Gastroesophageal sphincter (tissue), 4 donors: ENCODE measurements at regions not wholly inside any gene's neighbourhood (a gene's known extent, or its start where the extent isn't known, plus 50 kb on each side); places are given as distances from the start of the nearest gene placed in this dataset.

Source experiments
- ATAC-seq: fragments of 150-250 bp; one replicate; pipeline ENCODE4 v1.9.1; 2016; ENCODE audit warnings: mild to moderate bottlenecking, moderate library complexity
- H3K27ac ChIP-seq, 4 donors: fragments of 200-600 bp; sonication (generic) in 3 of 4; 1 replicate in 3 of 4; 2 replicates in 1 of 4; pipeline ENCODE4 v1.5.1; 2016 to 2019
- H3K27me3 ChIP-seq: fragments of 200-600 bp; sonication (generic); one replicate; pipeline ENCODE4 v1.5.1; 2019
- H3K36me3 ChIP-seq, 2 donors: fragments of 200-600 bp; sonication (generic); one replicate each; pipeline ENCODE4 v1.5.1; 2019; ENCODE audit warnings: control low read depth in 1 of 2
- H3K4me1 ChIP-seq, 3 donors: fragments of 200-600 bp; sonication (generic); 1 replicate in 2 of 3; 2 replicates in 1 of 3; pipeline ENCODE4 v1.5.1; 2016 to 2019; ENCODE audit warnings: control low read depth in 2 of 3
- H3K4me3 ChIP-seq, 2 donors: fragments of 200-600 bp; sonication (generic); one replicate each; pipeline ENCODE4 v1.5.1; 2019; ENCODE audit warnings: mild to moderate bottlenecking in 1 of 2, moderate library complexity in 1 of 2
- H3K9me3 ChIP-seq, 3 donors: fragments of 200-600 bp; sonication (generic); one replicate each; pipeline ENCODE4 v1.5.1; 2017 to 2019; ENCODE audit warnings: control low read depth in 2 of 3
- CTCF ChIP-seq, 4 experiments: fragments of 200-600 bp in 2 of 4; fragments of 450-650 bp in 2 of 4; sonication (generic) in 1 of 4; IDR thresholded peaks; one replicate each; pipeline ENCODE4 v1.5.1; 2017 to 2019; ENCODE audit warnings: antibody characterized with exemption in 4 of 4, mild to moderate bottlenecking in 2 of 4, moderate library complexity in 2 of 4
- EP300 ChIP-seq: sonication (generic); formaldehyde crosslinking; IDR thresholded peaks from one replicate; pipeline ENCODE4 v1.6.1; 2017; ENCODE audit warnings: antibody characterized with exemption, mild to moderate bottlenecking
- POLR2A ChIP-seq, 2 donors: fragments of 450-650 bp; IDR thresholded peaks; one replicate each; pipeline ENCODE4 v1.6.1; 2017; ENCODE audit warnings: antibody characterized with exemption in 2 of 2, mild to moderate bottlenecking in 2 of 2, moderate library complexity in 1 of 2
- POLR2AphosphoS5 ChIP-seq: sonication (generic); formaldehyde crosslinking; IDR thresholded peaks from one replicate; pipeline ENCODE4 v1.6.1; 2017; ENCODE audit warnings: antibody characterized with exemption
- WGBS, 2 donors: methylation state at CpG; one replicate each; pipeline ENCODE4 v1.1.5; 2018; ENCODE audit warnings: low coverage in 1 of 2; 5-methylcytosine and 5-hydroxymethylcytosine counted together

DNA sequence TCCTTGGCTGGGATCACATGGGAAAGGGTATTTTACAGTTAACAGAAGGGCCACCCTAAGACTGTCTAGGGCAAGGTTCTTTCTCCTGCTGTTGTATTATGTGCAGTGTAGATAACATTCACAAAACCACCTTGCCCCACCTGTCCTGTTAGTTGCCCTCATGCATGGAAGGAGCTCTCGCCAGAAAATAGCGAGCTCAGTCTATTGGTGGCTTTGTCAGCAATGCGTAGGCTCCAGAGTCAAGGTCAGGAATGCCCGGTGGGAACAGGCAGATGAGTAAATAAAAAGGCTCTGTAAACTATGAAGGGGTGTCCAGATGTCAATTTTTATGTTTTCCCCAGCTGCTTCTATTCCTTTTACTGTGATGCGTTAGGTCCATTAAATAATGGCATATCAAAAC, 107.1 kb upstream of the WDR11 start:
- no peaks in the 10 kb centered on the region for H3K9me3 ChIP-seq
- no peaks in the 10 kb centered on the region for H3K4me1 ChIP-seq
- no peak overlapping the region for H3K27ac ChIP-seq
- 85 to 90% methylated on average over 2 to 4 of the region's 5 CpGs for WGBS, 2 donors
- TF ChIP-seq EP300 (no peak), CTCF (IDR thresholded peaks at IDR 0.05) (no peak), POLR2AphosphoS5 (no peak), POLR2A (IDR thresholded peaks at IDR 0.05) (no peak)
- no peak overlapping the region for H3K4me3 ChIP-seq
- no peaks in the 10 kb centered on the region for H3K36me3 ChIP-seq
- H3K27me3 ChIP-seq, result peaks cover 16% of the 10 kb centered on the region
- no peak for ATAC-seq

DNA sequence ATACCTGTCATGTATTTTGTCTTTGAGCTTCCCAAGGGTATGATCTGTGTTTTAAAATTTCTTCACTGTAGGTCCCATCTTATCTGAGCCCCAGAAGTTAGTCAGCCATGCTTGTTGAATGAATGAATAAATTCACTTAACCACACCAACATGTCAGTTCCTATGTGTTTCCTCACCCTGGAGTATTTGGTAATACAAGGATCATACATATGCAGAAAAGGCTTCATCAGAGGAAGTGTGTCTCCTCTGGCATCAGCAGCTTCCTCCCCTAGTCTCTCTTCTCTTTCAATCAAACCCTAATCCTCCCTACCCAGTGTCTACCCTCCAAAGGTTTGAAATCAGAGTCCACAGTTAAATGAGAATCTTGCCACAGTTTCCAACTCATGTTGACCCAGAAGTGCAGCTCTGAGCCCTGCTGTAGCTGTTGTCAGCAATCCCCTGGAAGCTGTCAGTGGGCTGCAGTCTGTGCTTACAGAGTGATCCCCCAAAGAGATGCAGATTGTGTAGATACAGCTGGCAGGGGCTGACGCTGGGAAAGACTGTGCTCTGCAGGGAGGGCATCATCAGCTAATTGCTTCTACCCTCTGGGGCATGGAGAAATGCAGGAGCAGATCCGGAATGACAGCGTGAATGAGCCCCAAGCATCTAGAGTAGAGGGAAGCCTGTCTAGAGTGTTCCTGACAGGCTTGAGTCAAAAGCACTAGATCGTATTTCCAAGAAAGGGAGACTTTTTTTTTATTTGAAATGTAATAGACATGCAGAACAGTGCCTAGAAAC, 105.0 kb upstream of the WDR11 start:
- no peak for ATAC-seq
- Histone ChIP-seq H3K4me3 (no peak overlapping the region), H3K9me3 (no peaks in the 10 kb centered on the region), H3K4me1 (no peaks in the 10 kb centered on the region), H3K27me3 (peaks cover 16% of the 10 kb centered on the region), H3K27ac (no peak overlapping the region), H3K36me3 (no peaks in the 10 kb centered on the region)
- WGBS, 2 donors, result 37% methylated on average over 4 of the region's 4 CpGs; no CpG with 5 or more reads in 1 of the 2 donors
- TF ChIP-seq EP300, result no peak
- no peak for TF ChIP-seq POLR2A (IDR thresholded peaks at IDR 0.05)
- no peak for TF ChIP-seq CTCF (IDR thresholded peaks at IDR 0.05)
- no peak for TF ChIP-seq POLR2AphosphoS5

DNA sequence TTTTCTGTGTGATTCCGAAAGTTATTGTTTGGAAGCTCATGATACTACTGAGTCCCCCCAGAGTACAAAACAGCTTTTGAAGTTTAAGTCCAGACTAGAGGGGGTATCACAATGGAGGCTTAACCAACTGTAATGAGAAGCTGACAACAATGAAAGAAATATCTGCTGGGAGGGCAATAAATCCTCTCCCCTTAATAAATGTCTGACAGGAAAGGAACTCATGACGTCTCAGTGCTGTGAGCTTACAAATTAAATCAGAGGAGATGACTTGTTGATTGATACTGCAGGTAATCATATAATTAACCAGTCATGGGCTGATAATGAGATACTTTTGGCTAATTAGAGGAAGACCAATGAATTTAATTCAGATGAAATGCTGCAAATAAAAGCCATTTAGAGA, 102.6 kb upstream of the WDR11 start:
- WGBS, 2 donors, result 48 to 83% methylated on average over 1 to 2 of the region's 2 CpGs

DNA sequence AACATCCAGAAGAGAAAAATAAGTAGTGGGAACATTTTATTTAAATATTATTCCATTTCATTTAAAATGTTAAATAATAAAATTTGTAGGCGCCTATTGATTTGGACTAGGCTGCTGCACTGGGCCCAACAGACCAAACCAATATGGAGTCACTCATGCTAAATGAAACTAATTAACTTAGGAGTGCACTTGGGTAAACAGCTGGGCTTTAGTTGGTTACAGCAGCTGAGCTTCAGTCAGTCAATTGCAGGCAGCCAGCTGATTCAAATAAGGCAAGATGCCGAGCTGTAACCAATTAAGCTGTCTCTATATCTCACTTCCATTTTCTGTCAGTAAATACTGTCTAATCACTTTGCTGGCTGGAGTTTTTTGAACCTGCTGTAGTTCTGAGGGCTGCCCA, 102.1 kb upstream of the WDR11 start:
- ATAC-seq, result no peak
- no peaks in the 10 kb centered on the region for H3K4me1 ChIP-seq
- WGBS, 2 donors, result 63 to 64% methylated on average over 2 of the region's 2 CpGs
- TF ChIP-seq POLR2AphosphoS5, result no peak
- TF ChIP-seq POLR2A (IDR thresholded peaks at IDR 0.05), result no peak
- no peak for TF ChIP-seq CTCF (IDR thresholded peaks at IDR 0.05)
- TF ChIP-seq EP300, result no peak
- H3K27ac ChIP-seq, result no peak overlapping the region
- peaks cover 3% of the 10 kb centered on the region for H3K27me3 ChIP-seq
- H3K36me3 ChIP-seq, result no peaks in the 10 kb centered on the region
- H3K9me3 ChIP-seq, result no peaks in the 10 kb centered on the region
- no peak overlapping the region for H3K4me3 ChIP-seq

More for the DNA sequence above, 102.6 kb upstream of the WDR11 start:
- no peaks in the 10 kb centered on the region for H3K36me3 ChIP-seq
- peaks cover 3% of the 10 kb centered on the region for H3K27me3 ChIP-seq
- no peak for ATAC-seq
- TF ChIP-seq CTCF (IDR thresholded peaks at IDR 0.05) (no peak), EP300 (no peak), POLR2A (IDR thresholded peaks at IDR 0.05) (no peak), POLR2AphosphoS5 (no peak)
- no peak overlapping the region for H3K4me3 ChIP-seq
- H3K9me3 ChIP-seq, result no peaks in the 10 kb centered on the region
- no peaks in the 10 kb centered on the region for H3K4me1 ChIP-seq
- no peak overlapping the region for H3K27ac ChIP-seq

DNA sequence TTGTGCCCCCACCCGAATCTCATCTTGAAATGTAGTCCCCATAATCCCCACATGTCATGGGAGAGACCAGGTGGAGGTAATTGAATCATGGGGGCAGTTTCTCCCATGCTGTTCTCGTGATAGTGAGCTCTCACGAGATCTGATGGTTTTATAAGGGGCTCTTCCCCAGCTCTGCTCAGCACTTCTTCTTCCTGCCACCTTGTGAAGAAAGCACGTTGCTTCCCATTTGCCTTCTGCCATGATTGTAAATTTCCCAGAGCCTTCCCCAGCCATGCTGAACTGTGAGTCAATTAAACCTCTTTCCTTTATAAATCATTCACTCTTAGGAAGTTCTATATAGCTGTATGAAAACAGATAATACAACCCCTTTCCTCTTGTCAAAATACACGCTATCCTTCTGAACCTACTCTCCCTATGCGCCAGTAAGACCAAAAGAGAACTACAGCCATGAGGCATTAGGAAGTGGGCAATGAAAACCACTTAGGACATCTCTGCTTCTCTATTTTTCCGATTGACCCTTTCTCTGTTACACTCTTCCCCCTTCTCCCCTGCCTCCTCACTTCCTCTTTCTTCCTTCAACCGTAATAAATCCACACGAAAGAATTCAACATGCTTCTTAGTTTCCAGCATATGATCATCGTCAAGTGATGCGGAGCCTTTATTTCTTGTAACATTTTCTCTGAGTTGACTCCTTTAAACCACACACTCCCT, 101.2 kb upstream of the WDR11 start:
- Histone ChIP-seq H3K4me1 (no peaks in the 10 kb centered on the region), H3K27ac (no peak overlapping the region), H3K27me3 (peaks cover 3% of the 10 kb centered on the region), H3K36me3 (no peaks in the 10 kb centered on the region), H3K9me3 (no peaks in the 10 kb centered on the region), H3K4me3 (no peak overlapping the region)
- TF ChIP-seq POLR2AphosphoS5 (no peak), EP300 (no peak), POLR2A (IDR thresholded peaks at IDR 0.05) (no peak), CTCF (IDR thresholded peaks at IDR 0.05) (no peak)
- peak; percentile 62 for ATAC-seq
- 60 to 75% methylated on average over 8 to 11 of the region's 11 CpGs for WGBS, 2 donors
